ENCODE measurements at regions not wholly inside any gene's neighbourhood (a gene's known extent, or its start where the extent isn't known, plus 50 kb on each side); places are given as distances from the start of the nearest gene placed in this dataset.

GRCh38 chr2:71951083-71951468 lies 196.6 kb downstream of the CYP26B1 start:
- Histone ChIP-seq H3K27me3 (replicated peaks in 1 of 4; ENCODE audit: control insufficient read depth in 3 of 4, extremely low read depth in 1 of 4, insufficient read depth in 3 of 4, low read length in 3 of 4) (no peaks in the 10 kb centered on the region), H2AK5ac (ENCODE audit: low read depth, low read length) (no peak overlapping the region), H3K9ac (replicated peaks in 1 of 4; ENCODE audit: extremely low read depth in 1 of 4, low read depth in 3 of 4, low read length in 3 of 4) (no peak overlapping the region), H3K27ac (ENCODE audit: low read depth, low read length) (no peak overlapping the region), H3K23me2 (ENCODE audit: low read depth, low read length) (no peaks in the 10 kb centered on the region), H2AFZ (ENCODE audit: low read length) (no peak overlapping the region), H4K5ac (ENCODE audit: insufficient read length, low read depth, low read length) (no peak overlapping the region), H4K91ac (replicated peaks; ENCODE audit: insufficient read length, low read length) (no peak overlapping the region), H3K14ac (ENCODE audit: insufficient read length) (no peak overlapping the region), H3K18ac (ENCODE audit: extremely low read depth, low read length) (no peak overlapping the region), H3K4me2 (ENCODE audit: insufficient read depth in 1 of 2, low read depth in 2 of 2, low read length in 2 of 2) (no peak overlapping the region), H2BK12ac (ENCODE audit: low read depth, low read length) (no peak overlapping the region), H2BK5ac (ENCODE audit: low read depth, low read length) (no peak overlapping the region), H2BK15ac (ENCODE audit: low read length) (no peak overlapping the region), H3K9me3 (ENCODE audit: insufficient read depth in 2 of 2, low read depth in 1 of 2, low read length in 1 of 2) (no peaks in the 10 kb centered on the region; a peak in 1 of 4 replicates), H3K4me1 (replicated peaks in 1 of 4; ENCODE audit: control insufficient read depth in 3 of 4, insufficient read depth in 4 of 4, low read length in 3 of 4) (no peaks in the 10 kb centered on the region; a peak in 1 of 7 replicates), H3K36me3 (ENCODE audit: control insufficient read depth in 2 of 4, insufficient read depth in 4 of 4, low read length in 3 of 4) (no peaks in the 10 kb centered on the region), H3K4me3 (ENCODE audit: extremely low read depth in 1 of 4, insufficient read depth in 2 of 4, low read depth in 3 of 4, low read length in 4 of 4) (no peak overlapping the region), H4K8ac (ENCODE audit: extremely low read depth, insufficient read depth, low read length) (no peak overlapping the region), H2BK120ac (replicated peaks; ENCODE audit: low read depth, low read length) (no peak overlapping the region), H4K20me1 (replicated peaks in 1 of 2; ENCODE audit: control insufficient read depth in 1 of 2, insufficient read depth in 2 of 2, low read length in 2 of 2) (no peaks in the 10 kb centered on the region), H3K79me2 (ENCODE audit: control insufficient read depth in 1 of 2, insufficient read depth in 2 of 2, low read length in 2 of 2) (no peaks in the 10 kb centered on the region), H3K23ac (ENCODE audit: insufficient read length) (no peak overlapping the region), H3K79me1 (ENCODE audit: low read depth, low read length) (no peaks in the 10 kb centered on the region), H3K4ac (replicated peaks; ENCODE audit: insufficient read length, low read depth, low read length) (no peak overlapping the region), H2BK20ac (ENCODE audit: low read length) (no peak overlapping the region), H3K56ac (replicated peaks; ENCODE audit: insufficient read length, low read depth, low read length) (no peak overlapping the region)
- WGBS, 2 experiments (ENCODE audit: extremely low coverage in 1 of 2, insufficient coverage in 1 of 2, insufficient read length in 1 of 2, insufficient replicate concordance in 2 of 2, low coverage in 1 of 2, low lambda C conversion rate in 2 of 2, missing lambda C conversion rate in 1 of 2): 80% methylated on average over 2 of the region's 2 CpGs; no CpG with 5 or more reads in 1 of the 2 experiments
- POLR2A ChIA-PET (ENCODE audit: partially characterized antibody): interaction anchor here (1.8 kb wide), 1 partner anchor 16 kb away, joined by 5 read pairs; no protein-coding TSS in a partner anchor
- FAIRE-seq (no peak), DNase-seq (ENCODE audit: low read depth in 1 of 2, low spot score in 2 of 2) (no peak)
- CTCF ChIA-PET (ENCODE audit: partially characterized antibody): interaction anchor here (1.1 to 3.4 kb wide), 4 partner anchors 11 to 58 kb away, joined by 3 to 22 read pairs (median 4); no protein-coding TSS in a partner anchor
- no peak for TF ChIP-seq SIRT6 (IDR thresholded peaks at IDR 0.05; ENCODE audit: low read length)
- no peak for TF ChIP-seq TAF7 (optimal IDR thresholded peaks at IDR 0.05; ENCODE audit: borderline replicate concordance, low read depth, low read length)
- no peak for TF ChIP-seq ATF2 (IDR thresholded peaks at IDR 0.05; ENCODE audit: low read length)
- no peak for TF ChIP-seq NRF1 (IDR thresholded peaks at IDR 0.05; ENCODE audit: low read depth, low read length)
- TF ChIP-seq KDM1A (IDR thresholded peaks at IDR 0.05; ENCODE audit: borderline replicate concordance, low read length): no peak
- TF ChIP-seq FOSL1 (IDR thresholded peaks at IDR 0.05; ENCODE audit: insufficient read depth, low read depth, low read length): no peak
- TF ChIP-seq EGR1 (IDR thresholded peaks at IDR 0.05; ENCODE audit: borderline replicate concordance, low read depth, low read length): no peak
- TF ChIP-seq POLR2A (IDR thresholded peaks at IDR 0.05; ENCODE audit: control extremely low read depth in 1 of 2, low read depth in 2 of 2, low read length in 2 of 2): no peak
- TF ChIP-seq SUZ12 (IDR thresholded peaks at IDR 0.05; ENCODE audit: low read length): no peak
- no peak for TF ChIP-seq KDM4A (IDR thresholded peaks at IDR 0.05; ENCODE audit: low read depth, low read length, severe bottlenecking)
- no peak for TF ChIP-seq TBP (IDR thresholded peaks at IDR 0.05; ENCODE audit: low read depth, low read length)
- no peak for TF ChIP-seq YY1 (IDR thresholded peaks at IDR 0.05; ENCODE audit: low read depth, low read length)
- TF ChIP-seq BRCA1 (IDR thresholded peaks at IDR 0.05; ENCODE audit: low read depth, low read length): no peak
- no peak for TF ChIP-seq ZNF274 (IDR thresholded peaks at IDR 0.05; ENCODE audit: borderline replicate concordance, extremely low read depth, low read length)
- no peak for TF ChIP-seq POU5F1 (IDR thresholded peaks at IDR 0.05; ENCODE audit: low read depth, low read length)
